Sciatic nerve (tissue), 2 donors: ENCODE measurements at regions not wholly inside any gene's neighbourhood (a gene's known extent, or its start where the extent isn't known, plus 50 kb on each side); places are given as distances from the start of the nearest gene placed in this dataset.

ENCODE experiments used
- ATAC-seq: fragments of 200-7000 bp; cut with Tn5 transposase; one replicate; pipeline ENCODE4 v1.9.1; 2020; ENCODE audit warnings: mild to moderate bottlenecking, moderate library complexity
- DNase-seq: peaks from one replicate; pipeline ENCODE4 v3.0.0-alpha.2; 2020; ENCODE audit warnings: low spot score
- intact Hi-C: fragments of 100-400 bp; cut with DNase I; formaldehyde crosslinking; loops from one replicate; pipeline ENCODE4 v1.14.2; 2022
- donor health status: DM: no; HTN: no; CAD: no.
- donor health status: DM: no; HTN: no; CAD: no.

DNA sequence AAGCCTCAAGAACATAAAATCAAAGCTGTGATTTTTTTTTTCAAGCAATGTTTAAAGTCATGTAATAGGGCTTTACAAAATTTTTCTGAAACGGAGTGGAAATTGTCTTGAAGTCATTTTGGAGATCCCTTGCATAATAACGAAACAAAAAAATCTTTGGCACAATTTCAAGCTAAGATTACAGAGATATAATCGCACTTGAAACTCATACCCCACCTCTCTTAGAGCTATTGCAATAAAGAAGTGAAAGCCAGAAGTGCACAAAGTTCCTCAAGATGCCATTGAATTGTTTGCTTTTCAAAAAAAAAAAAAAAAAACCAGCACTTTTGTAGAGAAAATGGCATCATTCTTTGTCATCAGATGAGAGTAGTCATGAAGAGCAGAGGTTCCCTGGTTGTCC is 152.3 kb downstream of the PAX3 start:
- intact Hi-C loops: no loop called here
- DNase-seq (no peak), ATAC-seq (no peak)

DNA sequence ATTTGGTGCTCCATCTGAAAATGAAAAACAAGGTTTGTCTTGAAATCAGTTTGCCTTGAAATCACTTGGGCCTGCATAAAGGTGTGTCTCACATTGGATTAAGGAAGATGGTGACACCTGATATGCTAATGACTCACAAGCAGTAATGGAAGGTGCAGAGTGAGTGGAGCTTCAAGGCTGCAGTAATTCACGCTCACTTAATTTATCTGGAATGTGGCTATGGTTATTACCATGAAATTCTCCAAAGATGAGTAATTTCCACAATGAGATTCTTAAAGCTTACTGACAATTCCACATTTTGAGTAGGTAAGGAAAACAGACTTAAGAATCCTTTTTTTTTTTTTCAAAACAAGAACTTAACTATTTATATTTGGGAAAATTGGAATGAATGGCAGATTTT is 156.8 kb downstream of the PAX3 start:
- ATAC-seq: no peak
- intact Hi-C loops: no loop called here
- no peak for DNase-seq

DNA sequence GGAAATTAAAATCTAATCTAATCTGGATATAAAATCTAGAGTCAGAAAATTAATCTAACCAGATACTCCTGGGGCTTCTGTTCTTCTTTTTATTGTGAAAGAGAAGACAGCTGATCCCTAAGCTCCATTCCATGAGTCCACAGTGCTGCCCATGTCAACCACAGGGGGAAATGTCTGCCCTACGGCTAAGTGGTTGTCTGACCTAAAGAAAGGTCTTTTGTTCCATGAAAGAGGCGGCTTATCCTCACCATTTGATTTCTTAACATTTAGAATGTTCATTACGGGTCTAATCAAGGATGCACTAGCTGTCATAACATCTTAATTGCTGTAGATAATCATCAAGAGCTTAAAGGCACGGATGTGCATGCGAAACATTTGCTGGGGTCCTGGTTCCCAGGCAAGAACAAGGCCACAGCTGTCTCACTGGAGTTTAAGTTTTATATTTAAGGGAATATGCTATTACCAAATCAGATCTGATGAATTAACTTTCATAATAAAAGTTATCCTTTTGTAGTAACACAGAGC is 162.6 kb downstream of the PAX3 start:
- intact Hi-C loops: no loop called here
- no peak for ATAC-seq

DNA sequence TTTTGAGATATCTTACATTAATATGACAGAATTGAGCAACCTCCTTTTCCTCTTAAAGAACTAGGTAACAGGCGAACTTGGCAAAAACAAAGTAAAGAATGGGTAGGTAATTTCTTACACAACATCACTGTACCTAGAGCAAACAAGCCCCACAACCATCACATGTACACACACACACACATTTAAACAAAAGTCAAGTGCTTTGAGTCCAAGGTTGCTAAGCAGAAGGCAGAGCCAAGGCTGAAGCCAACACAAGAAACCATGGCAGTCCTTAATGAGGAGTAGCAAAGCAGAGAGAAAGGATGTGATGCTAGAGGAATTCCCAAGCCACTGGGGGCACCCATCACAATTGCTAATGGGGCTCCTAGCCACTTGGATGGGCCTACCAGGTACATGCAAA is 164.1 kb downstream of the PAX3 start:
- intact Hi-C loops: no loop called here
- ATAC-seq: no peak
- no peak for DNase-seq

More for the DNA sequence above, 162.6 kb downstream of the PAX3 start:
- no peak for DNase-seq

DNA sequence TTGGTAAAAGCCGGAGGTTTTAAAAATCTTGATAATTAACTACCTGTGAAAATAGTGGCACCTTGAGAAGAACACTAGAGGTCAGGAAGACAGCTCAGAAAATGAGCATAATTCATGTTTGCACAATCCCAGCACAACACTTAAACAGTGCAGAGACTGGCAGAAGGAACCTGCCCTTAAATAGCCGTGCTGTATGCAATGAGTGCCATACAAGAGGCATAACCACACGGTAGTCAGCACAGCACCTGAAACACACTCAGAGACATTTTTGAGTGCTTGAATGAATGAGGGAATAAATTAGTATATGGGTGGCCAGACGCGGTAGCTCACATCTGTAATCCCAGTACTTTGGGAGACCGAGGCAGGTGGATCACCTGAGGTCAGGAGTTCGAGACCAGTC is 164.9 kb downstream of the PAX3 start:
- DNase-seq: no peak
- ATAC-seq: no peak
- intact Hi-C loops: no loop called here

DNA sequence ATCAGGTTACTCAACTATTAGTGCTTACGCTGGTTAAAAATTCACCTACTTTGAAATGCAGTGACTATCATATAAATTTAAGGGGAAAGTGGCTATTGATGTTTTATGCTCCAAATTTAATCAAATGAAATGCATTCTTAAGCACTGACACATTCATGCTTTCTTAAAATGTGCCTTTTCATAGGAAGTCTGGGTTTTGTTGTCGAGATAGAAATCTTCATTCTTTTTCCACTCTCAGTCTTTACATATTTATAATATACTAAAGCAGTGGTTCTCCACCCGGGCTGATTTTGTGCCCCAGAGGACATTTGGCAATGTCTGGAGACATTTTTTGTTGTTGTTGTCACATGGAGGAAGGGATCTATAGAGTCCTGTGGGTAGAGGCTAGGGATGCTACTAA is 167.9 kb downstream of the PAX3 start:
- DNase-seq (no peak), ATAC-seq (no peak)
- intact Hi-C loops: no loop called here

DNA sequence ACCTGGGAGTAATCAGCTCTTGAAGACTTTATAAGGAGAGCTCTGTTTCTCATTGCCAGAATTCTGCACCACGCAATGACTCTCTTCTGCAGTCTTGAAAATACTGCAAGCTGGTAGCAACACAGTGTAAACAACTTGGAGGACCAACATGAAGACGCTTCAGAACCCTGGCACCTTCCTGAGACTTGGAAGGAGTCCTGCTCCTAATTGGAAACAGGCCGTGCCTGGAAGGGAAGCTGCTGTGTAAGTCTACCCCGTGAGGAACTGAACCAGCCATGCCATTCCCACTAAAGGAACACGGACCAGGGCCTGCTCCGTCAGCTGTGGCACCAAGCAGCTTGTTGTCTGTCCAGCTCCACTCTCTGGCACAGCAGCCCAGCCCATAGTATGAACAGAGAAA is 171.1 kb downstream of the PAX3 start:
- ATAC-seq (no peak), DNase-seq (no peak)
- intact Hi-C loops: no loop called here

DNA sequence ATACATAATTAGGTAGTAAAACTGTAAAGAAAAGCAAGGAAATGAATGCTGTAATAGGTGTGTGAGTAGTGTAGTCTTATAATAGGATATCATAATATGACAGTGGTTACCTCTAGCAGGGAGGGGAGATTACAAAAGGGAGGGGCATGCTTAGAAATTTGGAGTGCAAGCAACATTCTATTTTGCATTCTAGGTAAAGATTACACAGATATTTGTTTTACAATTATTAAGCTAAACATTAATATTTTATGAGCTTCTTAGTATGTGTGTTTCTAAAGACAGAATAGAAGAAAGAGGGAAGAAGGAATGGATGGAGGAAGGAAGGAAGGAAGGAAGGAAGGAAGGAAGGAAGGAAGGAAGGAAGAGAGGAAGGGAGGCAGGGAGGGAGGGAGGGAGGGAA is 177.9 kb downstream of the PAX3 start:
- ATAC-seq: no peak
- no peak for DNase-seq
- intact Hi-C loops: no loop called here

DNA sequence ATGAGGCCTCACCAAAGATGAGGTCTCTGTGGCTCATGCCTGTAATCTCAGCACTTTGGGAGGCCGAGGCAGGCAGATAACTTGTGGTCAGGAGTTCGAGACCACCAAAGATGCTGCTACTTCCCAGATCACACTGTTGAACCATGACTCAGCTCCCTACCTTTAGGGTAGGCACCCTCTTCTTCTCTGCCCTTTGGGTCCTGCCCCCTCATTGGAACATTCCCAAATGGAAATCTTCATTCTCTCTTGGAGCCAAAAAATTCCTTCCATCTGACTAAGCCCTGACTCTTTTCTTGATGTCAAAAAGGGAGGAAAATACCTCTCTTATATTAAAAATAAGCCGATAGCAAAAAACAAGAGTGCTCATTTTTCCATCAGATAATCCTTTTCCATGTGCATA is 183.5 kb downstream of the PAX3 start:
- intact Hi-C loops: no loop called here
- no peak for ATAC-seq
- DNase-seq: no peak

DNA sequence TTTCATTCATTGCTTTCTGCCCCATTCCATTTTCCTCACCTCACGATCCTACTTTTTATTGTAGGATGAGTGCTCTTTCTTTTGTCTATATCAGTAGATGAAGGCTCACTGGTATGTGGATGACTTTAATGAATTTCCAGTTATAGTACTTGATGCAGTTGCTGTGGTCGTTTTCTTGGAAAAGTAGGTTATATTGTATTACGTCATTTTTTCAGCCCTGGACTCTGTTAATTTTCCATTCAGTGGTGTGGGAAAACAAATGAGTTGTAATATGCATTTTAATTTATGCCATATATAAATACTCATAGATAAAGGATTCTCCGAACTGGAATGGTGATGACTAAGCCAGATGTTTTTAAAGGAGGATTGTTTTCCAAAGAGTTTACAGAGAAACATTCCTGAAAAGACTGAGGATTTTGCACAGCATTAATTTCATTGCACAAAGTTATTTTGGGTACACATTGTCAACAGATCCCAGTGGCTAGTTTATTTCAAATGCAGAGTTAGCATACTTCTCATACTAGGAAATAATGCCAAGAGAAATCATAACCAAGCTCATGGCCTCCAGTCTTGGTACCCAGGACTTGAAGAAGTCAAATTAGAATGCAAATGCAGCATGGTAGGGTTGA is 189.7 kb downstream of the PAX3 start:
- ATAC-seq: no peak
- DNase-seq: no peak
- intact Hi-C loops: no loop called here

DNA sequence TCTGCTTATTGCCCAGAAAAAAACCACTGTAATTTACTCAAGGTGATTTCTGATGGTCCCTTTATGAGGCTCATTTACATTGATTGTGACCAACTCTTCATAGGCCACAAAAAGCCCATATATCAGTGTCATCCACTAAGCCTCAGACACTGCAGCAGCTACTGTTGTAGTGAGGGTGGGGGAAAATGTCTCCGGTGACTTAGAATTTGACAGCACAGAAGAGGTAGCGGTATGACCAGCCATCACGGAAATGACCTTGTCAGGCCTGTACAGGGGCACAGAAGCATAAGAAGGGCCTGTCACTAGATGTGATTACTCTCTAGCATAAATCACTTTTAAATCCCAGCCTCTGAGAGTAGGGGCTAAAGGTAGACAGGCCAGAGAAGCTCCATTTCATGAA is 190.3 kb downstream of the PAX3 start:
- intact Hi-C loops: no loop called here
- DNase-seq (no peak), ATAC-seq (no peak)

DNA sequence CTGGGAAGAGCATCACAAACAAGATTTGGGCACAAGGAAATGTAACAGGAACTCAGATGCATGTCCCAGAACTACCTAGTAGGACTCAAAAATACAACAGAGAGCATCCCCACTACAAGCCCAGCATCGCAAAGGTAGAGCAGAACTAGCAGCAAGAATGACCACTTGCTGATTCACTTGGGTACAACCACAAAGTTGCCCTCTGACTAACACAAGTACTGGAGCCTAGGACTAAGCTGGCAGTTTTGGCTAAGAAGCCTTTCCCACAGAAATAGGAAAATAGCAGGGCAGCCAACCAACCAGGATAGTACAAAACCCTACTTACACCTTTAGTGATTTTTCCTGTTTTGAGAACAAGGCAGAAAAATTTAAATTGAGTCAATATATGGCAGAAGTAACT is 193.8 kb downstream of the PAX3 start:
- ATAC-seq: no peak
- intact Hi-C loops: no loop called here
- no peak for DNase-seq

DNA sequence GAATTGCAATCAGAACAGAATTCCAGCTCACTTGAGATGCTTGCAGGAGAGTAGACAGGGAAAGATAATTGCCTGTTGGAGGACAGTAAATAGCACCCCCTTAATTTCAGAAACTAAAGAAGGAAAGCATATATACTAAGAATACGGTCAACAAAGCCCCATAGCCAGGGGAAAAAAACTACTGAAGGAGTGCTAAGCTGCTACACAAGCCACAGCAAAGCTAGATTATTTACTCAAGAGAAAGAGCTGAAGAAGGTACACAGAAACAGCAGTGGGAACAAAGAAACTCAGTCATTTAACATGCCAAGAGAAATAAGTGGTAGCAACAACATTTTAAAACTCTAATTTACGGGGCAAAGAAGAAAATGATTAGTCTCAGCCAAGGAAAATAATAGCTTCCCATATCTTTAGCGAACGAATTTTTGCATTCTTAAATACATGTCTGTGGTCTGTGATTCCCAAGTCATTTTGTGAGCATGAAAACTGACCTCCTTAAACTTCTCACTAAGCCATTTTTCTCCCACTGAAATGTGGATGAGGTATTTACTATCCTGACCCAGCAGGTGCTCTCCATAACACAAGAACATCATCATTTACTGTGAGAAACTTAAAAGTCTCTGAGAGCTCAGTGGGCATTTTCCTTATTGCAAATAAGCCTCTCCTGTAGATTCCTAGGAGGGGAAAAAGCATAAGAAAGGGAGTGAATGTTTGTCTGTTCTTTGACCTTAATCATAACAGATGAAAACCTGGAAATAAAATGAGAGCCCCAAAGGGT is 196.0 kb downstream of the PAX3 start:
- ATAC-seq (no peak), DNase-seq (no peak)
- intact Hi-C loops: no loop called here

DNA sequence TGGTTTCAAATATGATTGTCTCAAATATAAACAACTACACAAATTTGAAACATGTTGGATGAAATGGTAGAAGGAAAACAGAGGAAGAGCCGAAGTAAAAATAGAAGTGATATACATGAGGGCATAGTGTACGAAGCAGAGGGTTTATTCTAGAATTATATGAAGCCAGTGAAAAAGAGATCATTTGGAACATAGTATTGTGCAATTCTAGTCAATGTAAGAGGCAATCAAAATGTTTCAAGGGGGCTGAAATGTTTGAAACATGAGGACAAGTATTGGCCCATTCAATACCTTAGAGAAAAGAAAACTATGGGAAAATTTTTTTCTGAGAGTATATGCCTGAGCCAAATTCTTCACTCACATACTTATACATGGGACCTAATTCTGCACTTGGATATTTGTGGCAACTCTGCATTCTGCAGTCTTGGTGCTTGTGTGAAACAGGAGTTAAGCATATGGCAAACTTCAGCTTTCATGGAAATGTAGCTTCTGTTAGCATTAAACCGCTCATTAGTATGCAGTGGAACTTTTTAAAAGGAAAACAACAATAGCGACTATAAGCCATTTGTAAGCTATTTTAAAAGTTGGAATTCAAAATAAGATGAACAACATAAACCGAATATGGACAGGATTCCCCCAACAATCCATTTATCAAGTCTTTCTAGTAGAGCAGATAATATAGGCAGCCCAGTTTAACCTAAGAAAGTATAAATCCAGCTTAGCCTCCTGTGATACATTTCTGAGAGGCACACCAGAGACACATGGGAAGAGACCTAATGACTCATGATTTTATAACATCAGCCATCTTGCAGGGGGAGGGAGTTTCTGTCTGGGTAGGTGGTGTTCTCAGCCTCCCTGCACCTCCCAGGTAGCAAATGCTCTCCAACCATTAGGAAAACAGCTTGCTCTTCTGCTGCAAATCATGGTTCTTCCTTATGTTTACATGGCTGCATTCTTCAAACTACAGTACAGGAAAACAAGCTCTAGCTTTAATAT is 197.8 kb downstream of the PAX3 start:
- DNase-seq (no peak), ATAC-seq (peak; percentile 26)
- intact Hi-C loops: no loop called here

DNA sequence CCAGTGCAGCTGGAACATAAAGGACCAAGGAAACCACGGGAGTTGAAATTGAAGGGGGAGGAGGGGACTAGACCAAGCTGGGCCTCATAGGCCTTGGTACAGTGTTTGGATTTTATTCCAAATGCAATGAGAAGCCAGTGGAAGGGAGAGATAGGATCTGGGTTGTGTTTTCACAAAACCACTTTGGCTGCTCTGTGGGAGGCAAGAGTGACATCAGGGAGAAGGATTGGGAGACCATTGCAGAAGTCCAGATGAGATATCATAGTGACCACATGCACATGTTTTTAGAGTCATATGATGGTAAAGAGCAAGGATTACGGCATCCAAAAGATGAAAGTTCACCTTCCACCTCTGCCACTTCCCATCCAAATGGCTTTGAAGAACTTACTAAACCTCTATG is 210.2 kb downstream of the PAX3 start:
- DNase-seq (no peak), ATAC-seq (no peak)
- intact Hi-C loops: no loop called here

DNA sequence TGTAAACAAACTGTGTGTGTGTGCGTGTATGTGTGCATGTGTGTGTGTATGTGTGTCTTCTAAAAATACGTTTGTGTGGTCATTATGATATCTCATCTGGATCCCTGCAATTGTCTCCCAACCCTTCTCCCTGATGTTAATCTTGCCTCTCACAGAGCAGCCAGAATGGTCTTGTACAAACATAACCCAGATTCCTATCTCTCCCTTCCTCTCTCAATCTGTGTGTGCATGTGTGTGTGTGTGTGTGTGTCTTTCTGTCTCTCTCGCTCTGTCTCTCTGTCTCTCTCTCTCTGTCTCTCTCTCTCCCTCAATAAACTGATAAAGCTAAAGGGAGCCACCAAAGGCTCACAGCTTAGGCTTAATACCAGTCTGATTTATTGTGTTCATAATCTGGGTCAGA is 210.8 kb downstream of the PAX3 start:
- no peak for DNase-seq
- no peak for ATAC-seq
- intact Hi-C loops: no loop called here

DNA sequence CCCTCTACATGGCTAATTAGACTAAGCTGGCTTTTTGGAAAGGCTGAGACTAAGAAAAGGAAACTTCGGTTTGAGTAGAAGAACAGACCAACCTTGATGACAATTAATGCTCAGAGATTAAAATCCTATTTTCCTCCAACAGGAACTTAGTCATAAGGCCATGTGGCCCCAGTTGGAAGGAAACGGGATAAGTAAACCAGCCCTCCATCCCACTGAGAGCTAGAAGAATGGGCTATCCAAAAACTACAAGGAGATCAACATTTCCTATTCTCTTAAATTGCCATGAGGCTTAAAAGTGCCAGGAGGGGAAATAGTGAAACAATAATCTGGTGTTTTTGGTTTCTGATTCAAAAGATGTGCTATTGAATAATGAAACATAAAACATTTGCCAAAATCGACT is 216.6 kb downstream of the PAX3 start:
- ATAC-seq (no peak), DNase-seq (no peak)
- intact Hi-C loops: no loop called here

DNA sequence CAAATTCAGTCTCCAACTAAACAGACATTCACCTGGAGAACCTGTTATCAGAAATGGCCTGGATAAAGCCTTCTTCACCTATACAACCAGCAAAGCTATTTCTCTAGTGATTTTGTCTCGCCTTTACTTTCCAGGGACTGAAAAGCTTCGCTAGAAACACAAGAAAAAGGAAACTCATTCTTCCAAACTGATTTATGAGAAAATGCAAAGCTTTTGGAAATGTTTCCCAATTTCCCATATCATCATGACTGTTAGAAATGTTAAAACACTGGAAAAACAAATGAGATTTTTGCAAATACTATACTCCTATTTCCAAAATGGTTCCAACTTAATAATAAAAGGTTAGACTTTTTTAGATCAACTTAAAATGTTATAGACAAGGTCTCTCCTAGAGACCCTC is 218.7 kb downstream of the PAX3 start:
- intact Hi-C loops: no loop called here
- DNase-seq (no peak), ATAC-seq (no peak)

DNA sequence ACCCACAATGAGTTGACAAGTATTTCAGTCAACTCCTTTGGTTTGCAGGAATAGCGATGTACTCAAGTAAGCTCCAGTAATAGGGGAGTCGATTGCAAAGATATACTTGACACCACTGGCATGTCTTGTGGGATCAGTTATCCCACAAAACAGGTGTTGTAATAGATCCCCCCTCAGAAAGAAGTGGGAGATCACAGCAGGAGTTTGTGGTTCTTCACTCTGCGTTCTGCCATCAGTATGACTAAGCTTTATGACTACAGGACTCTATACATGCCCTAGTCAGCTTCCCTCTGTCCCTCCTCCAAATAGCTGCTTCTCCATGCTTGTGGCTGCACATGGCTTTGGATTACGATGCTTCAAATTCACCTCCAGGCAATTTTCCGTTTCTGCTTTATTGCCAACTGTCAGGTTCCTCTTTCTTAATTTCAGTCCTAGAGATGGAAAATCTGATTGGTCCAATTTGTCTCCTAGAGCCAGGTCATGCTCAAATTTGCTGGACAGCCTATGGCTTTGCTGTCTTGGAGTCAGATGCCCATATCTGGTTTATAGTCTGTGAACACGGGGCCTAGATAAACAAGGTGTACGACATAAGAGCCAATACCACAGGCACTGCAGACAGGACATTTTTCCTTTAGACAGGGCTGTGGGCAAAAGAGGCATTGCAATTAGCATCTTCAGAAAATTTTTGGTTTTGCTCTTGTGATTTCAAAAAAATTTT is 221.7 kb downstream of the PAX3 start:
- DNase-seq (no peak), ATAC-seq (no peak)
- intact Hi-C loops: no loop called here
